Upper lobe of left lung (tissue), 6 donors: ENCODE measurements at regions not wholly inside any gene's neighbourhood (a gene's known extent, or its start where the extent isn't known, plus 50 kb on each side); places are given as distances from the start of the nearest gene placed in this dataset.

ENCODE experiments used
- ATAC-seq, 2 donors: fragments of 200-7000 bp; cut with Tn5 transposase; one replicate each; pipeline ENCODE4 v1.9.1; 2022; ENCODE audit warnings: mild to moderate bottlenecking in 2 of 2, moderate library complexity in 2 of 2; ENCODE audit not compliant: low FRiP score in 2 of 2
- DNase-seq, 2 donors: peaks; one replicate each; pipeline ENCODE4 v3.0.0-alpha.2; 2019 to 2020
- H3K27ac ChIP-seq, 4 donors: fragments of 200-600 bp; sonication (generic); one replicate each; pipeline ENCODE4 v1.5.1; 2016 to 2019
- H3K27me3 ChIP-seq, 4 donors: fragments of 200-600 bp; sonication (generic); one replicate each; pipeline ENCODE4 v1.5.1; 2017 to 2019
- H3K36me3 ChIP-seq, 4 donors: fragments of 200-600 bp; sonication (generic); one replicate each; pipeline ENCODE4 v1.5.1; 2016 to 2019
- H3K4me1 ChIP-seq, 4 donors: fragments of 200-600 bp; sonication (generic); one replicate each; pipeline ENCODE4 v1.5.1; 2018 to 2019
- H3K4me3 ChIP-seq, 4 donors: fragments of 200-600 bp; sonication (generic); one replicate each; pipeline ENCODE4 v1.5.1; 2017 to 2019; ENCODE audit warnings: mild to moderate bottlenecking in 2 of 4, moderate library complexity in 1 of 4
- H3K9me3 ChIP-seq, 4 donors: fragments of 200-600 bp; sonication (generic); one replicate each; pipeline ENCODE4 v1.5.1; 2018 to 2019
- CTCF ChIP-seq, 6 experiments: fragments of 450-650 bp in 4 of 6; fragments of 200-600 bp in 2 of 6; sonication (generic) in 2 of 6; IDR thresholded peaks; one replicate each; pipeline ENCODE4 v1.5.1; 2016 to 2019; ENCODE audit warnings: antibody characterized with exemption in 6 of 6
- EP300 ChIP-seq, 4 donors: sonication (generic); formaldehyde crosslinking; IDR thresholded peaks; one replicate each; pipeline ENCODE4 v1.5.1; 2017; ENCODE audit warnings: antibody characterized with exemption in 4 of 4, control low read depth in 2 of 4
- POLR2A ChIP-seq, 4 donors: fragments of 450-650 bp; IDR thresholded peaks; one replicate each; pipeline ENCODE4 v1.5.1; 2016 to 2017; ENCODE audit warnings: antibody characterized with exemption in 4 of 4, mild to moderate bottlenecking in 2 of 4
- POLR2AphosphoS5 ChIP-seq, 2 donors: sonication (generic); formaldehyde crosslinking; IDR thresholded peaks; one replicate each; pipeline ENCODE4 v1.5.1; 2017; ENCODE audit warnings: antibody characterized with exemption in 2 of 2
- WGBS, 2 donors: methylation state at CpG; one replicate each; pipeline ENCODE4 v1.1.5; 2017 to 2018; 5-methylcytosine and 5-hydroxymethylcytosine counted together
- donor health status: DM: no; HTN: no; CAD: no; lungs with moderate emphysema.
- donor health status: DM: no; HTN: yes; CAD: no; lungs with severe emphysema.

DNA sequence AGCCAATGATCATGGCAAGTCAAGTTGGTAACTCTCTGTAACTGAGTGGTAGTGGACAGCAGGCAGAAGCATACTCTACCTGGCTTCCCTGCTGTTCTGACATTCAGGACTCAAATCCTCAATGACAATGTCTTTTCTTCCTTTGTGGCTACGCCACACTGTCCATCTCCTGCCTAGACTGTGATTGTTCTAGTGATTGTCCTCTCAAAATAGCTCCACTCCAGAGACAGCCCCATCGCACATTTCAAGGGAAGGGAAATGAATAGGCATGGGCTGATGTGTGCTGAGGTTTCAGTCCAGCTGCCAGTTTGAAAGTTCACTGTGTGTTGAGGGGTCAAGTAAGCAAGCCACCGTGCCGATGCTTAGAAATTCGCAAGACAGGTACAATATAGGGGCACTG is 227.0 kb upstream of the WWC1 start:
- H3K9me3 ChIP-seq, result no peaks in the 10 kb centered on the region
- no peak overlapping the region for H3K27ac ChIP-seq
- no peak for ATAC-seq
- DNase-seq, result no peak
- no peak overlapping the region for H3K4me3 ChIP-seq
- H3K27me3 ChIP-seq, result no peaks in the 10 kb centered on the region
- WGBS, 2 donors, result 77% methylated on average over 5 of the region's 5 CpGs
- no peaks in the 10 kb centered on the region for H3K36me3 ChIP-seq
- H3K4me1 ChIP-seq, result no peaks in the 10 kb centered on the region
- TF ChIP-seq EP300 (IDR thresholded peaks at IDR 0.05) (no peak), POLR2AphosphoS5 (IDR thresholded peaks at IDR 0.05) (no peak), CTCF (IDR thresholded peaks at IDR 0.05) (no peak), POLR2A (IDR thresholded peaks at IDR 0.05) (no peak)

GRCh38 chr5:168064933-168065622 is 226.4 kb upstream of the WWC1 start:
- Histone ChIP-seq H3K9me3 (no peaks in the 10 kb centered on the region), H3K4me3 (no peak overlapping the region), H3K4me1 (no peaks in the 10 kb centered on the region), H3K27me3 (no peaks in the 10 kb centered on the region), H3K36me3 (no peaks in the 10 kb centered on the region), H3K27ac (no peak overlapping the region)
- no peak for ATAC-seq
- DNase-seq, result no peak
- 88 to 92% methylated on average over 8 of the region's 8 CpGs for WGBS, 2 donors
- TF ChIP-seq POLR2AphosphoS5 (IDR thresholded peaks at IDR 0.05), result no peak
- no peak for TF ChIP-seq EP300 (IDR thresholded peaks at IDR 0.05)
- no peak for TF ChIP-seq CTCF (IDR thresholded peaks at IDR 0.05)
- TF ChIP-seq POLR2A (IDR thresholded peaks at IDR 0.05), result no peak

- ATAC-seq (no peak), DNase-seq (no peak)
- 69 to 79% methylated on average over 5 of the region's 5 CpGs for WGBS, 2 donors
- Histone ChIP-seq H3K9me3 (no peaks in the 10 kb centered on the region), H3K27ac (no peak overlapping the region), H3K27me3 (no peaks in the 10 kb centered on the region), H3K4me3 (no peak overlapping the region), H3K36me3 (no peaks in the 10 kb centered on the region), H3K4me1 (no peaks in the 10 kb centered on the region)
- TF ChIP-seq EP300 (IDR thresholded peaks at IDR 0.05) (no peak), CTCF (IDR thresholded peaks at IDR 0.05) (no peak), POLR2AphosphoS5 (IDR thresholded peaks at IDR 0.05) (no peak), POLR2A (IDR thresholded peaks at IDR 0.05) (no peak)
These were observed 224.8 kb upstream of the WWC1 start for GRCh38 chr5:168066536-168067208.

DNA sequence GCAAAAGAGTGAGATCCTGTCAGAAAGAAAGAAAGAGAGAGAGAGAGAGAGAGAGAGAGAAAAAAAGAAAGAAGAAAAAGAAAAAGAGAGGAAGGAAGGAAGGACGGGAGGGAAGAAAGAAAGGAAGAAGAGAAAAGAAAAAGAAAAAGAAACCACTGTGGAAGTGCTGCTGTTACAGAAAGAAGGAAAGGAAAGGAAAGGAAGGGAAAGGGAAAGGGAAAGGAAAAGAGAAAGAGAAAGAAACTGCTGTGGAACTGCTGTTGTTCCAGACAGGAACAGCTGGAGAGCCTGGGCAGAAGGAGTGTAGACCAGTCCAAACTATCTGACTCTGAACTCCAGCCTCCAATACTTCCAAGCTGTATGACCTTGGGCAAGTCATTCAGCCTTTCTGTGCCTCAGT is 220.7 kb upstream of the WWC1 start:
- ATAC-seq, result no peak
- no peak overlapping the region for H3K4me3 ChIP-seq
- 82 to 93% methylated on average over 1 of the region's 1 CpG for WGBS, 2 donors
- no peaks in the 10 kb centered on the region for H3K36me3 ChIP-seq
- H3K4me1 ChIP-seq, result no peaks in the 10 kb centered on the region
- DNase-seq, result no peak
- TF ChIP-seq POLR2A (IDR thresholded peaks at IDR 0.05) (no peak), EP300 (IDR thresholded peaks at IDR 0.05) (no peak), CTCF (IDR thresholded peaks at IDR 0.05) (no peak), POLR2AphosphoS5 (IDR thresholded peaks at IDR 0.05) (no peak)
- no peaks in the 10 kb centered on the region for H3K27me3 ChIP-seq
- no peak overlapping the region for H3K27ac ChIP-seq
- H3K9me3 ChIP-seq, result no peaks in the 10 kb centered on the region

DNA sequence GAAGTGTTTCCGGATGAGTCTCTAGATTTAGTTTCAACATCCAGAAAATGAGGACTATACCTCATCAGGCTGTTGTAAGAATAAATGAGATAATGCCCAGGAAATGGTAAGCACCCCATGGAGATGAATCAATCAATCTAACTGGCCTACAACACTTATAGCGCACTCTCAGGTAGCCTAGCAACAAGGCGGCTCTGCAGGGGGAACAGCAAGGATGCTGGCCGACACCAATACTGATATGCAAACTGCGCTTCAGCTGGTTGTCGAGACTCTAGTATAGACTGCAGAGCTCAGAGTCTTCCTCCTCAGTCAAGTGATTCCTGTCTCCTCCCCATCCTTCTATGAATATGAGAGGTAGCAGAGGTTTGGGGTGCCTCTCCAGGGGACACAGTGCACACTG is 218.8 kb upstream of the WWC1 start:
- no peak overlapping the region for H3K4me3 ChIP-seq
- no peaks in the 10 kb centered on the region for H3K36me3 ChIP-seq
- no peaks in the 10 kb centered on the region for H3K4me1 ChIP-seq
- H3K9me3 ChIP-seq, result no peaks in the 10 kb centered on the region
- no peak for ATAC-seq
- WGBS, 2 donors, result 83% methylated on average over 5 to 6 of the region's 6 CpGs
- TF ChIP-seq POLR2A (IDR thresholded peaks at IDR 0.05) (no peak), EP300 (IDR thresholded peaks at IDR 0.05) (no peak), CTCF (IDR thresholded peaks at IDR 0.05) (no peak), POLR2AphosphoS5 (IDR thresholded peaks at IDR 0.05) (no peak)
- no peak for DNase-seq
- H3K27me3 ChIP-seq, result no peaks in the 10 kb centered on the region
- H3K27ac ChIP-seq, result no peak overlapping the region
